ENCODE measurements at regions not wholly inside any gene's neighbourhood (a gene's known extent, or its start where the extent isn't known, plus 50 kb on each side); places are given as distances from the start of the nearest gene placed in this dataset.

DNA sequence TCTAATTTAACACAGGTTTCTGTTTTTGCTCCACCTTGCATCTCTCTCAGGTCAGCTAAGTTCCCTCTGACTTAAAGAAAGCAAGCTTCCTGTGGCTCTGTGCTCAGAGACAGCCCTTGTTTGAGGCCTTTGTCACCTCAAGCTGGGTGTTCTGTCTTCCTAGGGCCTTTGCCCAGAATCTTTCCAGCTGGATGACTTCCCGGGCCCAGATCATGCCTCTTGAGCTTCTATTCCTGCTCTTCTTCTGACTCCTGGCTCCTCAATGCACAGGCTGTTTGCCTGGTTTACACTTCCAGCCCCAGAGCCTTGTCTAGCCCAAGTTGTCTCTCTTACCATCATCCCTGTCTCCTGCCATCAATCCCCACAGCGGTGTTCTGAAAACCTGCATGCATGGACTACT lies 300.6 kb downstream of the VPS13C start:
- TF ChIP-seq KAT7 (CRISPR knock-in tag; IDR thresholded peaks at IDR 0.05; ENCODE audit: borderline replicate concordance) (no peak), ELF4 (CRISPR knock-in tag; IDR thresholded peaks at IDR 0.05; ENCODE audit: low read depth) (no peak), ETV6 (CRISPR knock-in tag; IDR thresholded peaks at IDR 0.05) (no peak), RELA (CRISPR knock-in tag; IDR thresholded peaks at IDR 0.05; ENCODE audit: borderline replicate concordance) (no peak), NR1H2 (CRISPR knock-in tag; IDR thresholded peaks at IDR 0.05) (no peak), TEAD1 (CRISPR knock-in tag; IDR thresholded peaks at IDR 0.05) (no peak), ZNF232 (CRISPR knock-in tag; IDR thresholded peaks at IDR 0.05) (no peak), NR3C1 (CRISPR knock-in tag; conservative IDR thresholded peaks at IDR 0.05; ENCODE audit: low read depth) (no peak)
- TF ChIP-seq, protein P1, sequence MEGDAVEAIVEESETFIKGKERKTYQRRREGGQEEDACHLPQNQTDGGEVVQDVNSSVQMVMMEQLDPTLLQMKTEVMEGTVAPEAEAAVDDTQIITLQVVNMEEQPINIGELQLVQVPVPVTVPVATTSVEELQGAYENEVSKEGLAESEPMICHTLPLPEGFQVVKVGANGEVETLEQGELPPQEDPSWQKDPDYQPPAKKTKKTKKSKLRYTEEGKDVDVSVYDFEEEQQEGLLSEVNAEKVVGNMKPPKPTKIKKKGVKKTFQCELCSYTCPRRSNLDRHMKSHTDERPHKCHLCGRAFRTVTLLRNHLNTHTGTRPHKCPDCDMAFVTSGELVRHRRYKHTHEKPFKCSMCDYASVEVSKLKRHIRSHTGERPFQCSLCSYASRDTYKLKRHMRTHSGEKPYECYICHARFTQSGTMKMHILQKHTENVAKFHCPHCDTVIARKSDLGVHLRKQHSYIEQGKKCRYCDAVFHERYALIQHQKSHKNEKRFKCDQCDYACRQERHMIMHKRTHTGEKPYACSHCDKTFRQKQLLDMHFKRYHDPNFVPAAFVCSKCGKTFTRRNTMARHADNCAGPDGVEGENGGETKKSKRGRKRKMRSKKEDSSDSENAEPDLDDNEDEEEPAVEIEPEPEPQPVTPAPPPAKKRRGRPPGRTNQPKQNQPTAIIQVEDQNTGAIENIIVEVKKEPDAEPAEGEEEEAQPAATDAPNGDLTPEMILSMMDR (IDR thresholded peaks at IDR 0.05), result no peak
- TF ChIP-seq, protein P2, sequence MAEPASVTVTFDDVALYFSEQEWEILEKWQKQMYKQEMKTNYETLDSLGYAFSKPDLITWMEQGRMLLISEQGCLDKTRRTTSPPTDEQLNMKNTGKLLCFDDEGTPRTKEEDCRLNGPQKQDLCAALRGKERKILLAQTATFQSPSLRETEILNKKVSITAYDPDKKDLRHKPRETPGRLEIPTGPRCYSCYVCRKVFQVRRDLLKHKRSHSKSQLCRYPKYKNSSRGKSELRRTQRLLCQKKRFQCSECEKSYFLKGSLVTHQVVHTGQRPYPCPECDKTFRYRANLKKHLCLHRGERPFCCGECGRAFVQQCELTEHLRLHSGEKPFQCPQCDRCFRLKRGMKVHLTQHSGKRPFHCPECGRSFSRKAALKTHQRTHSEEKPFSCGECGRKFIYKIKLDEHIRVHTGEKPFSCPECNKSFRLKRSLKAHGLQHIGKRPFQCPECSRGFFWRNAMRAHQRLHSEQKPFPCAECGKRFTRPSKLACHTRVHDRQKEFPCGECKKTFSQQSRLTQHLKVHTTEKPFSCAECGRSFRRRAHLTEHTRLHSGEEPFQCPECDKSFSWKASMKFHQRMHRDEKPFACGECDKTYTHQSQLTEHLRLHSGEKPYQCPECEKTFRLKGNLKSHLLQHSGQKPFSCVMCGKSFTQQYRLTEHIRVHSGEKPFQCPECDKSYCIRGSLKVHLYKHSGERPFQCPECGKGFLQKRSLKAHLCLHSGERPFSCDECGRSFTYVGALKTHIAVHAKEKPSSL (CRISPR knock-in tag; conservative IDR thresholded peaks at IDR 0.05), result no peak
- TF ChIP-seq, protein P3, sequence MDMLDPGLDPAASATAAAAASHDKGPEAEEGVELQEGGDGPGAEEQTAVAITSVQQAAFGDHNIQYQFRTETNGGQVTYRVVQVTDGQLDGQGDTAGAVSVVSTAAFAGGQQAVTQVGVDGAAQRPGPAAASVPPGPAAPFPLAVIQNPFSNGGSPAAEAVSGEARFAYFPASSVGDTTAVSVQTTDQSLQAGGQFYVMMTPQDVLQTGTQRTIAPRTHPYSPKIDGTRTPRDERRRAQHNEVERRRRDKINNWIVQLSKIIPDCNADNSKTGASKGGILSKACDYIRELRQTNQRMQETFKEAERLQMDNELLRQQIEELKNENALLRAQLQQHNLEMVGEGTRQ (CRISPR knock-in tag; IDR thresholded peaks at IDR 0.05), result no peak

Data from WTC11 (cell line).